Stomach (tissue), 4 donors: ENCODE measurements at regions not wholly inside any gene's neighbourhood (a gene's known extent, or its start where the extent isn't known, plus 50 kb on each side); places are given as distances from the start of the nearest gene placed in this dataset.

Source experiments
- POLR2A ChIP-seq, 4 donors: fragments of 450-650 bp; IDR thresholded peaks; one replicate each; pipeline ENCODE4 v1.6.1; 2016; ENCODE audit warnings: antibody characterized with exemption in 4 of 4, control low read depth in 2 of 4, mild to moderate bottlenecking in 1 of 4, moderate library complexity in 1 of 4
- TF ChIP-seq, protein P1 (sequence below), 7 experiments: fragments of 450-650 bp in 4 of 7; fragments of 200-600 bp in 3 of 7; sonication (generic) in 3 of 7; IDR thresholded peaks; one replicate each; pipeline ENCODE4 v1.5.1; 2016 to 2019; ENCODE audit warnings: antibody characterized with exemption in 7 of 7, control low read depth in 2 of 7, mild to moderate bottlenecking in 1 of 7

DNA sequence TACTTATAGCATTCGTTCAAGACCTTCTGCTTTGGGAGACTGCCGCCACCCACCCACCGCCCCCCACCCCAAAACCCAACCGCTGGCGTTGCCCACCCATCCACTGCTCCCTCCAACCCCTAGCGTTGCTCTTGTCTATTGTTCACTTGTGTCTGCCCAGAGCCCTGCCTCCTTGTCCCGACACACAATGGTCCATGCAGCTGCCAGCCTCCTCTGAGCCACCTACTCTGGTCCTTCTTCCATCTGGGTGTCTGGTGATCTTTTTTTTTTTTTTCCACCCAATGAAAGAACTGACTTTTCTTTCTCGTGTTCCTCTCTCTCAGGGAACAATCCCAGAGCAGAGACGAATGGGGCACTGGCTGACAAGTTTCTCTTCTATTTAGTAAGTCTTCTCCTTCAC, 256.0 kb upstream of the SESN3 start:
- TF ChIP-seq, protein P1, sequence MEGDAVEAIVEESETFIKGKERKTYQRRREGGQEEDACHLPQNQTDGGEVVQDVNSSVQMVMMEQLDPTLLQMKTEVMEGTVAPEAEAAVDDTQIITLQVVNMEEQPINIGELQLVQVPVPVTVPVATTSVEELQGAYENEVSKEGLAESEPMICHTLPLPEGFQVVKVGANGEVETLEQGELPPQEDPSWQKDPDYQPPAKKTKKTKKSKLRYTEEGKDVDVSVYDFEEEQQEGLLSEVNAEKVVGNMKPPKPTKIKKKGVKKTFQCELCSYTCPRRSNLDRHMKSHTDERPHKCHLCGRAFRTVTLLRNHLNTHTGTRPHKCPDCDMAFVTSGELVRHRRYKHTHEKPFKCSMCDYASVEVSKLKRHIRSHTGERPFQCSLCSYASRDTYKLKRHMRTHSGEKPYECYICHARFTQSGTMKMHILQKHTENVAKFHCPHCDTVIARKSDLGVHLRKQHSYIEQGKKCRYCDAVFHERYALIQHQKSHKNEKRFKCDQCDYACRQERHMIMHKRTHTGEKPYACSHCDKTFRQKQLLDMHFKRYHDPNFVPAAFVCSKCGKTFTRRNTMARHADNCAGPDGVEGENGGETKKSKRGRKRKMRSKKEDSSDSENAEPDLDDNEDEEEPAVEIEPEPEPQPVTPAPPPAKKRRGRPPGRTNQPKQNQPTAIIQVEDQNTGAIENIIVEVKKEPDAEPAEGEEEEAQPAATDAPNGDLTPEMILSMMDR (IDR thresholded peaks at IDR 0.05) = no peak
- no peak for TF ChIP-seq POLR2A (IDR thresholded peaks at IDR 0.05)
